Neural progenitor cell (in vitro differentiated cells): ENCODE measurements at regions not wholly inside any gene's neighbourhood (a gene's known extent, or its start where the extent isn't known, plus 50 kb on each side); places are given as distances from the start of the nearest gene placed in this dataset.

Experiments
- DNase-seq: peaks from one replicate; pipeline ENCODE4 v3.0.0-alpha.2; 2016; ENCODE audit warnings: low spot score
- H2AFZ ChIP-seq: fragments of 200-600 bp; sonication (generic); replicated peaks from 2 replicates; pipeline ENCODE4 v1.6.1; 2016; ENCODE audit warnings: antibody characterized with exemption
- H3F3A ChIP-seq: fragments of 200-600 bp; sonication (generic); 2 replicates; pipeline ENCODE4 v1.6.1; 2016; ENCODE audit warnings: antibody characterized with exemption, low read depth
- H3K27ac ChIP-seq: fragments of 200-600 bp; sonication (generic); 2 replicates; pipeline ENCODE4 v1.5.1; 2016; ENCODE audit warnings: mild to moderate bottlenecking
- H3K27me3 ChIP-seq: fragments of 200-600 bp; sonication (generic); 2 replicates; pipeline ENCODE4 v1.6.1; 2016; ENCODE audit warnings: mild to moderate bottlenecking, moderate library complexity
- H3K36me3 ChIP-seq: fragments of 200-600 bp; sonication (generic); 2 replicates; pipeline ENCODE4 v1.5.1; 2016
- H3K4me1 ChIP-seq: fragments of 200-600 bp; sonication (generic); 2 replicates; pipeline ENCODE4 v1.6.1; 2016; ENCODE audit warnings: mixed run types
- H3K4me2 ChIP-seq: fragments of 200-600 bp; sonication (generic); 2 replicates; pipeline ENCODE4 v1.6.1; 2016
- H3K4me3 ChIP-seq: fragments of 200-600 bp; sonication (generic); 2 replicates; pipeline ENCODE4 v1.5.1; 2016
- H3K79me2 ChIP-seq: fragments of 200-600 bp; sonication (generic); 2 replicates; pipeline ENCODE4 v1.6.1; 2016; ENCODE audit warnings: low read depth
- H3K9ac ChIP-seq: fragments of 200-600 bp; sonication (generic); 2 replicates; pipeline ENCODE4 v1.6.1; 2016
- H3K9me3 ChIP-seq: fragments of 200-600 bp; sonication (generic); 2 replicates; pipeline ENCODE4 v1.5.1; 2016; ENCODE audit warnings: low read depth
- H4K20me1 ChIP-seq: fragments of 200-600 bp; sonication (generic); 2 replicates; pipeline ENCODE4 v1.6.1; 2016; ENCODE audit warnings: low read depth
- H3K27ac Mint-ChIP-seq: 3 replicates; pipeline ENCODE4 v1.8.0; 2021; ENCODE audit warnings: mixed read lengths
- H3K27me3 Mint-ChIP-seq: 2 replicates; pipeline ENCODE4 v1.8.0; 2022; ENCODE audit warnings: low read depth, mild to moderate bottlenecking, inconsistent platforms, moderate library complexity, mixed read lengths; ENCODE audit not compliant: insufficient read depth
- H3K36me3 Mint-ChIP-seq: 3 replicates; pipeline ENCODE4 v1.8.0; 2021; ENCODE audit warnings: mixed read lengths
- H3K4me1 Mint-ChIP-seq: 3 replicates; pipeline ENCODE4 v1.8.0; 2021; ENCODE audit warnings: mixed read lengths
- H3K4me3 Mint-ChIP-seq: 3 replicates; pipeline ENCODE4 v1.8.0; 2021; ENCODE audit warnings: mild to moderate bottlenecking, moderate library complexity, mixed read lengths
- H3K9me3 Mint-ChIP-seq: 3 replicates; pipeline ENCODE4 v1.8.0; 2020; ENCODE audit warnings: mixed read lengths
- CTCF ChIP-seq: fragments of 200-600 bp; sonication (generic); IDR thresholded peaks from 2 replicates; pipeline ENCODE4 v1.5.1; 2017; ENCODE audit warnings: antibody characterized with exemption, mild to moderate bottlenecking
- EZH2 ChIP-seq: fragments of 200-600 bp; sonication (generic); IDR thresholded peaks from 2 replicates; pipeline ENCODE4 v1.6.1; 2017; ENCODE audit warnings: antibody characterized with exemption, mild to moderate bottlenecking, moderate library complexity
- EZH2phosphoT487 ChIP-seq: fragments of 200-600 bp; sonication (generic); IDR thresholded peaks from 2 replicates; pipeline ENCODE4 v1.6.1; 2017; ENCODE audit warnings: antibody characterized with exemption

GRCh38 chr2:88843651-88844050 lies 152.2 kb downstream of the RPIA start:
- H3K4me1 Mint-ChIP-seq, result no peaks in the 10 kb centered on the region

GRCh38 chr2:88844960-88845359 lies 153.5 kb downstream of the RPIA start:
- peaks cover 4% of the 10 kb centered on the region for H3K27me3 Mint-ChIP-seq
- Histone ChIP-seq H3K4me2 (no peak overlapping the region), H4K20me1 (no peaks in the 10 kb centered on the region), H3K27me3 (no peaks in the 10 kb centered on the region), H2AFZ (no peak overlapping the region), H3K36me3 (no peaks in the 10 kb centered on the region), H3K4me3 (no peak overlapping the region), H3F3A (no peaks in the 10 kb centered on the region), H3K27ac (no peak overlapping the region), H3K9me3 (peaks cover 12% of the 10 kb centered on the region), H3K79me2 (no peaks in the 10 kb centered on the region), H3K4me1 (no peaks in the 10 kb centered on the region), H3K9ac (no peak overlapping the region)
- DNase-seq, result no peak
- no peaks in the 10 kb centered on the region for H3K36me3 Mint-ChIP-seq
- H3K4me3 Mint-ChIP-seq, result no peak overlapping the region
- H3K4me1 Mint-ChIP-seq, result no peaks in the 10 kb centered on the region
- H3K27ac Mint-ChIP-seq, result no peak overlapping the region
- TF ChIP-seq CTCF, result no peak
- no peak for TF ChIP-seq EZH2
- TF ChIP-seq EZH2phosphoT487, result no peak
- no peaks in the 10 kb centered on the region for H3K9me3 Mint-ChIP-seq

More at GRCh38 chr2:88843651-88844050, 152.2 kb downstream of the RPIA start:
- no peaks in the 10 kb centered on the region for H3K36me3 ChIP-seq
- H3K4me1 ChIP-seq, result no peaks in the 10 kb centered on the region
- Mint-ChIP-seq H3K27ac (no peak overlapping the region), H3K9me3 (no peaks in the 10 kb centered on the region), H3K4me3 (no peak overlapping the region), H3K36me3 (no peaks in the 10 kb centered on the region), H3K27me3 (peaks cover 4% of the 10 kb centered on the region)
- no peak overlapping the region for H3K9ac ChIP-seq
- no peak overlapping the region for H3K4me3 ChIP-seq
- TF ChIP-seq CTCF, result no peak
- DNase-seq, result no peak
- H3K4me2 ChIP-seq, result no peak overlapping the region
- H3K27ac ChIP-seq, result no peak overlapping the region
- no peaks in the 10 kb centered on the region for H3K79me2 ChIP-seq
- H2AFZ ChIP-seq, result no peak overlapping the region
- no peaks in the 10 kb centered on the region for H3K27me3 ChIP-seq
- peaks cover 23% of the 10 kb centered on the region for H3K9me3 ChIP-seq
- H4K20me1 ChIP-seq, result no peaks in the 10 kb centered on the region
- no peaks in the 10 kb centered on the region for H3F3A ChIP-seq

- no peaks in the 10 kb centered on the region for H3K27me3 ChIP-seq
- no peaks in the 10 kb centered on the region for H3K4me1 ChIP-seq
- Mint-ChIP-seq H3K9me3 (peaks cover 2% of the 10 kb centered on the region), H3K36me3 (no peaks in the 10 kb centered on the region), H3K27me3 (peaks cover 4% of the 10 kb centered on the region), H3K27ac (no peak overlapping the region), H3K4me1 (no peaks in the 10 kb centered on the region), H3K4me3 (no peak overlapping the region)
- no peak for TF ChIP-seq EZH2
- no peak for TF ChIP-seq CTCF
- TF ChIP-seq EZH2phosphoT487, result no peak
- no peaks in the 10 kb centered on the region for H3F3A ChIP-seq
- H3K4me2 ChIP-seq, result no peak overlapping the region
- no peak overlapping the region for H3K9ac ChIP-seq
- H3K4me3 ChIP-seq, result no peak overlapping the region
- H3K36me3 ChIP-seq, result no peaks in the 10 kb centered on the region
- H3K79me2 ChIP-seq, result no peaks in the 10 kb centered on the region
- no peak overlapping the region for H2AFZ ChIP-seq
- H4K20me1 ChIP-seq, result no peaks in the 10 kb centered on the region
- DNase-seq, result no peak
- H3K9me3 ChIP-seq, result peaks cover 12% of the 10 kb centered on the region
- no peak overlapping the region for H3K27ac ChIP-seq
Observed at GRCh38 chr2:88845772-88846661, 154.5 kb downstream of the RPIA start.
